Muscle layer of duodenum (tissue), 2 donors: ENCODE measurements at regions not wholly inside any gene's neighbourhood (a gene's known extent, or its start where the extent isn't known, plus 50 kb on each side); places are given as distances from the start of the nearest gene placed in this dataset.
"Not testable (repeated sequence)": the region's sequence is repeated elsewhere in the genome, so short reads cannot be mapped to it uniquely, and the experiment has no call there.

Experiments
- H3K27ac ChIP-seq: one replicate; pipeline ENCODE4 v1.7.0; 2013; ENCODE audit warnings: mild to moderate bottlenecking, low read length
- H3K27me3 ChIP-seq: one replicate; pipeline ENCODE4 v1.7.0; 2013; ENCODE audit warnings: low read depth, mild to moderate bottlenecking, control low read depth, low read length
- H3K36me3 ChIP-seq, 2 donors: one replicate each; pipeline ENCODE4 v1.7.0; 2013; ENCODE audit warnings: low read length in 2 of 2, control low read depth in 1 of 2, mild to moderate bottlenecking in 1 of 2; ENCODE audit not compliant: insufficient read depth in 2 of 2, control insufficient read depth in 1 of 2
- H3K4me1 ChIP-seq, 2 donors: one replicate each; pipeline ENCODE4 v1.7.0; 2013; ENCODE audit warnings: low read length in 2 of 2, mild to moderate bottlenecking in 2 of 2, control low read depth in 1 of 2, moderate library complexity in 1 of 2; ENCODE audit not compliant: insufficient read depth in 2 of 2, control insufficient read depth in 1 of 2
- H3K4me3 ChIP-seq, 2 donors: one replicate each; pipeline ENCODE4 v1.7.0; 2013; ENCODE audit warnings: low read length in 2 of 2, low read depth in 1 of 2, mild to moderate bottlenecking in 1 of 2
- H3K9me3 ChIP-seq, 2 donors: one replicate each; pipeline ENCODE4 v1.7.0; 2013; ENCODE audit warnings: low read length in 2 of 2, control low read depth in 1 of 2, mild to moderate bottlenecking in 1 of 2; ENCODE audit not compliant: control insufficient read depth in 1 of 2
- donor health status: healthy.

DNA sequence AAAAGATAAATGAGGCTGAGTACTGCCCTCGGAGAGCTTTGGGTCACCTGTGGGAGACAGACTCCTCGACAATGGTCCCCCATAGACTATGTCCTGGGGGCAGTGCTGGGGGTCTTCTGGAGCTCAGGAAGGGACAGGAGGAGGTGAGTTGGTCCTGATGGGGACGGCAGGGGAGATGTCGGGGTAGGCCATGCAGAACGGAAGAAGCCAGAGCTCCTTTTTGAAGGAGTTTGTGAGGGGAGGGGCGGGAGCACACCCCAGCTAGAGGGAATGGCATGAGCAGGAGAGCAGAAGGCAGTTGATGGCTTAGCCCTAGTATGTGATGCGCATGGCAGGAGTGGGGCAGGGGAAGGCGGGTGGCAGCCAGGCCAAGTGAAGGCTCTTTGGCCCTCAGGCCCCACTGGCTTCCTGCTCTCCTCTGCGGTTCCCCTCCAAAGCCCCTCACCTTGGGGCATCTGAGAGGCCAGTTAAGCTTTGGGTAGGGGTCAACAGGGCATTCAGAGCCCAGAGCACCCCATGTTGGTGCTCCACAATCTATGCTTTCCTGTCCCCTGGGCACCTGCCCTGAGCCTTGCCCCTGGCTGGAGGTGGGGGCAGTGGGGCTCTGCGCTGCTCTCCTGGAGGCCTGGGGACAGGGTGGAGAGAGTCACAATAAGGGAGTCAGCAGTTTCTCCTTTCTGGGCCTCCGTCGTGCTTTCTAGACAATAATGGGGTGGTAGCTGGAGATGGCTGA lies 179.3 kb downstream of the SMAD6 start:
- H3K4me3 ChIP-seq, result no peak overlapping the region
- H3K9me3 ChIP-seq, result no peaks in the 10 kb centered on the region
- peaks cover 4 to 44% of the 10 kb centered on the region in 2 donors for H3K4me1 ChIP-seq
- H3K27ac ChIP-seq, result no peak overlapping the region
- no peaks in the 10 kb centered on the region for H3K36me3 ChIP-seq
- no peaks in the 10 kb centered on the region for H3K27me3 ChIP-seq

DNA sequence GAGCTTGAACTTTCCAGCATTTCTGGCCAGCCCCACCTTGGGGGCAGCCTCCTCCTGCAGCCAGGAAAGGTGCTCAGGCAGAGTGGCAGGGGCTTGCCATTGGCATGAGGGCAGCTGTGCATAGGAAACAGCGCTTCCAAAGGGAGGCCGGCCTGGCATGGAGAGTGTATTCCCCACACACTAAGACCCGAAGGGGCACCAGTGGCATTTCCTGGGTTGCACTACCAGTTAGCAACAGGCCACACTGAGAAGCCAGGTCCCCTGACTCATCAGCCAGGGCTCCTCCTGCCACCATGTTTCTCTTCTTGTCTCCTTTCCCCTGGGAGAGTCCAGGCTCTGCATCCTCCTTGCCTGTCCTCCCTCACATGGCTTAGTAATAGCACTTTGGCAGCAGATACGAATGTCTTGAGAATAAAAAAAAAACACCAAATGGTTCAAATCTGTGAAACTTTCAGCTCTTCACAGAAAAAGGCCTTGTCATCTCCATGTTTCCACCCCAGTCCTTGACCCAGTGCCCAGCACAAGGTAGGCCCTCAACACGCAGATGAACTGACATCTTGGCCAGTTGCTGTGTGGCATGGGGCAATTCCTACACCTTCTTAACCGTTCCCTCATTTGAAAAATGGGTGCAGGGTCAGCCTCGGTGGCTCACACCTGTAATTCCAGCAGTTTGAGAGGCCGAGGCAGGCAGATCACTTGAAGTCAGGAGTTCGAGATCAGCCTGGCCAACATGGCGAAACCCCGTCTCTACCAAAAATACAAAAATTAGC lies 180.4 kb downstream of the SMAD6 start:
- Histone ChIP-seq H3K4me3 (no peak overlapping the region), H3K4me1 (peaks cover 4 to 42% of the 10 kb centered on the region in 2 donors), H3K36me3 (no peaks in the 10 kb centered on the region), H3K27me3 (no peaks in the 10 kb centered on the region), H3K9me3 (no peaks in the 10 kb centered on the region), H3K27ac (no peak overlapping the region)

DNA sequence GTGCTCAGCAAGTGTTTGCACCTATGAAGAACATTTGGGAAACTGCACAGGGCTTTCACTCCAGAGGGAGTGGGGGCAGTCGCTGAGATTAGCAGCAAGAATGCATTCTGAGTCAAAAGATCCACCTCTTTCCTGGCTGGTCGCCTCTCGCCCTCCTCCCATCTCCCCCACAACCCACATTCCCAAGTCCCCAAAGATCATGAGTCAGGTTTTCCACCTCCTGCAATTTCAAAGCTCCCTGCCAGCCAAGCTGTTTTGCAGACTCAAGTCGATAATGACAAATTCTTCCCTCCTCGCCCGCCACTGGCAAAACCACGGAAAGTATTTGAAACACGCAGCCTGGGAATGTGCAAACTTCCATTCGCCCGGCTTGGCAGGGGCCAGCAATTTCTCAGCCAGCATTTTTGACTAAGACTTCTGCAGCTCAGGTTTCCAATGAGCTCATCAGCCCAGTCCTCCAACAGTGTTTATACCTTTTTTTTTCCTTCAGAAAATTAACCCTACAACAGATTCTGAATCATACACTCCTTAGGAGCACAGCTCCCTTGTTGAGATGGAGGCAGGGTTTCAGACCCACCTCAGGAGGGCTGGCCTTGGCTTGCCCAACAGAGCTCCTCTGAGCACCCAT lies 181.4 kb downstream of the SMAD6 start:
- Histone ChIP-seq H3K27ac (no peak overlapping the region), H3K27me3 (no peaks in the 10 kb centered on the region), H3K4me1 (peaks cover 4 to 35% of the 10 kb centered on the region in 2 donors), H3K4me3 (no peak overlapping the region), H3K36me3 (no peaks in the 10 kb centered on the region), H3K9me3 (no peaks in the 10 kb centered on the region)

DNA sequence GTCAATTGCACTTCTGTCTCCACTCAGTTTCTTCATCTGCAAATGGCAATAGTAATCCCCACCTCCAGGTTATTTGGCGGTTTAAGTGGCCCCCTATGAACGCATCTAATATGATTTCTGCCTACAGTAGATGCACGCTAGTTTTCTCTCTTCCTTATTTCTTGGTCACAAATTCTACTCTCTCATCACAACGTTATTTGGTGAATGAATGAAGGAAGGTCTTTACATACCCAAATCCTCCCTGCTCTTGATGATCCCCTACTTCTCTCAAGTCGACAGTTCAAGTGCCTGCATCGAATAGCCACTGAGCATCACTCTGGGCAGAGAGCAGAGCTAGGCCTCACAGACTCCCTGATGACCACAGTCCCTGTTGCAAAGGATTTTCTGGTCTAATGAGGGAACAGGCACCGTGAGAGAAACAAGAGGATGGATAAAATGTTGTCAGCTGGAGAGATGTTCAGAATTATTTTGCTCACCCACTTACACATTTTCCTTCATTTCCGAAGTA lies 181.2 kb upstream of the SMAD3 start:
- Histone ChIP-seq H3K27ac (no peak overlapping the region), H3K4me1 (peaks cover 4 to 35% of the 10 kb centered on the region in 2 donors), H3K9me3 (no peaks in the 10 kb centered on the region)

DNA sequence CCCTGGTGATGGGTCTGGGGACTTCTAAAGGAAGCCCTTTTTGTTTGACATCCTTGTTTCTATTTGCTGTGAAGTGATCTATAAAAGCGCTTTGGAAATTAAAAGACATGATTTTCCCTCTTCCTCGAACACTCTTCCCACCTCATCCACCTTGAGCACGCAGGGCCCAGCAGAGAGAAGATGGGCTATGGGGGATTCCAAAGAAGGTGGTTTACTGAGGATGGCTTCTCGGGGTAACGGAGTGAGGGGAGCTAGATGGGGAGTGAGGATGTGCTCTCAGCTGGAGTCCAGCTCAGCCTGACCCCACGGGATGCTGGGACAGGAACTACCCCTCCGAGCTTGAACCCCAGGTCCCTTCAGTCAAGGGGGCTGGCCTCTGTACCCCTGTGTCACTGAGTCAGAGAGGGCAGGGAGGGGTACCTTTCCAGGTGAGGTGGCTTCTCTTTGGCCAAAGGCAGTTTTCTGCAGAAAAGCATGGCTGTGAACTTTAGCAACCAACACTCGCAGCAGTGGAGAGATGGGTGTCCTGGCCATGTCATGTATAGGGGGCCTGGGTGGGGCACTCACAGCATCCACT lies 180.7 kb upstream of the SMAD3 start:
- Histone ChIP-seq H3K27me3 (no peaks in the 10 kb centered on the region), H3K4me3 (no peak overlapping the region), H3K27ac (no peak overlapping the region)

More for the DNA sequence above, 181.2 kb upstream of the SMAD3 start:
- H3K36me3 ChIP-seq, result no peaks in the 10 kb centered on the region
- H3K4me3 ChIP-seq, result no peak overlapping the region
- H3K27me3 ChIP-seq, result no peaks in the 10 kb centered on the region

DNA sequence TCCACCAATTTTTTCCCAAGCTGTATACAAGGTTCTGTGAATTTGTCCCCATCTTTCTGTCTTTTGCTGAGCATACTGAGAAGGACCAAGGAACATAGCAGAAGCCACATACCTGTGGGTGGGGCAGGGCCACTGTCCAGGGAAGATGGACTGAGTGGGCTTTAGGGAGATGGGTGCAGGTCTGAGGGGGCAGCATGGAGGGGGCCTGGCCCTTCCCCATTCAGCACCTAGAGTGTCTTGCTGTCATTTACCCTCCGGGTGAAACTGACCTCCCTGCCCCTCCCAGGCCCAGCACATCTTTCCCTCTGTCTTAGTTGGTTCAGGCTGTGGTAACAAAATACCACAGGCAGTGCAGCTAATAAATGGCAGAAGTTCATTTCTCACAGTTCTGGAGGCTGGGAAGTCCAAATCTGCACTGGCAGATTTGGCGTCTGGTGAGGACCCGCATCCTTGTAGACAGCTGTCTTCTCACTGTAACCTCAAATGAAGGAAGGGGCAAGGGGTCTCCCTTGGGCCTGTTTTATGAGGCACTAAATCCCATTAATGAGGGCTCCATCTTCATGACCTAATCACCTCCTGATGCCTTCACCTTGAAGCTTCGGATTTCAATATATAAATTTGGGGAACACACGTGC lies 180.0 kb upstream of the SMAD3 start:
- Histone ChIP-seq H3K4me3 (no peak overlapping the region), H3K27me3 (no peaks in the 10 kb centered on the region), H3K27ac (no peak overlapping the region), H3K9me3 (no peaks in the 10 kb centered on the region), H3K4me1 (peaks cover 4 to 35% of the 10 kb centered on the region in 2 donors), H3K36me3 (no peaks in the 10 kb centered on the region)

More for the DNA sequence above, 180.7 kb upstream of the SMAD3 start:
- H3K4me1 ChIP-seq, result peaks cover 4 to 35% of the 10 kb centered on the region in 2 donors
- no peaks in the 10 kb centered on the region for H3K9me3 ChIP-seq
- no peaks in the 10 kb centered on the region for H3K36me3 ChIP-seq

DNA sequence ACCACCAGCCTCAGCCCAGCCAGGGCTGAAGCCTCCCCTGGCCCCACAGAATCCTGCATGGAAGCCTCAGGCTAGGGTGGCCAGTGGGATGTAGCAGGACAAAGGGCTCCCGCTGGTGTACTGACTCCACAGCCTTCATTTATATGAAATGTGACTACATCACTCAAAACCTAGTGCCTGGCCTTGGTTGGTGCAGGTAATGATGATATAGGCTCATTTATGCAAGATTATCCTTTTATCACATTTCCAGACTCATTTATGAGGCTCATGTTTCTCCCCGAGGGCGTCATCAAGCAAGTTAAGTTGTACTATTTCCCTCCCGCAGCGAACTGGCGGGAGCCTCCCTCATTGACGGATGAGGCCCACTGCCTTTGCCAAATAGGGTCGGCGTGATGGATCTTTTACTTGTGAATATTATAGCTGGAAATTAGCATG lies 179.1 kb upstream of the SMAD3 start:
- H3K4me3 ChIP-seq, result no peak overlapping the region
- no peaks in the 10 kb centered on the region for H3K27me3 ChIP-seq
- no peaks in the 10 kb centered on the region for H3K9me3 ChIP-seq
- H3K27ac ChIP-seq, result no peak overlapping the region
- peaks cover 4 to 35% of the 10 kb centered on the region in 2 donors for H3K4me1 ChIP-seq
- no peaks in the 10 kb centered on the region for H3K36me3 ChIP-seq

DNA sequence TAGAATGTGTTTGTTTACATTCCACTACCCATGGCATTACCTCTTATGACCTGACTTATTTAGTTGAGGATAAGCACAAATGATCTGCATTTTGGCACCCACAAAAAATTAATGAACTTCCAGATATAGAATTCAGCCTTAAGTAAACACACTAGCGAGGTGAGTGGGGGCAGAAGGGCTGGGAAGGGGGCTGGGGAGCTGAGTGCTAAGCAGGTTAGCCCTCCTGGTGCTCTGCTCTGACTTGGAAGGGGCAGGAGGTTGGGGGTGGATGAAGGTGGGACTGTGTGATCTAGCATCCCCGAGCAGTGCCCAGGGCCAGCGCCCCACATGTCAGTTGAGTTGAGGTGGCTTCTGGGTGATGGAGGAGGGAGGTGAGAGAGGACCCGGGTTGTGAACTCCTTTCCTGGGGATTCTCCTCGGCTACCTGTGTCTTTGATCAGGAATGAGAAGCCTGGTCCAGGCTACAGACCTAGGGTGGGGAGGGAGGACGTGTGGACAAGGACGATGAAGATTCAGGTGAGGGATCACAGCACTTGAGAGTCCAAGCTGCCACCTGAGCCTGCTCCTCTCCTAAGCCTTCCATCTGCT lies 178.6 kb upstream of the SMAD3 start:
- peaks cover 4 to 35% of the 10 kb centered on the region in 2 donors for H3K4me1 ChIP-seq
- no peak overlapping the region for H3K4me3 ChIP-seq
- H3K9me3 ChIP-seq, result no peaks in the 10 kb centered on the region
- no peak overlapping the region for H3K27ac ChIP-seq
- H3K27me3 ChIP-seq, result no peaks in the 10 kb centered on the region
- no peaks in the 10 kb centered on the region for H3K36me3 ChIP-seq

DNA sequence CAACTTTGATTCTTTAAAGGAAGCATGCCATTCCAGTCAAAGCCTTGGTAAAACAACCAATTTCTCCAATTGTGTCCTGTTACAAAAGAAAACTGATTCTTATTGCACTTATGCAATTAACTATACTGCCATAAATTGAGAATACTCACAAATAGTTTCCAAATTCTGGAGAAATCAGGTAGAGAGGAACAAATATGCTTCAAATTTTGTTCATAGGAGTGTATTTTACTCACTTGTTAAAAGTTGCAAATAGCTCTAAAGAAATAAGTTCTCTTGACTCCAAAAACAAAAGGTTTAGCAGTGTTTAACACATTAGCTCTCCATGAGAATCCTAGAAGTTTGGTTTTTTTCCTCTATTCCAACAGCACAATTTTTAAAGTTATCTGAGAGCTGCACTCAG lies 176.1 kb upstream of the SMAD3 start:
- not testable (repeated sequence) for H3K27me3 ChIP-seq, H3K27ac ChIP-seq, H3K36me3 ChIP-seq, H3K9me3 ChIP-seq, H3K4me3 ChIP-seq
- H3K4me1 ChIP-seq, result peaks cover 0 to 14% of the 10 kb centered on the region in 2 donors

DNA sequence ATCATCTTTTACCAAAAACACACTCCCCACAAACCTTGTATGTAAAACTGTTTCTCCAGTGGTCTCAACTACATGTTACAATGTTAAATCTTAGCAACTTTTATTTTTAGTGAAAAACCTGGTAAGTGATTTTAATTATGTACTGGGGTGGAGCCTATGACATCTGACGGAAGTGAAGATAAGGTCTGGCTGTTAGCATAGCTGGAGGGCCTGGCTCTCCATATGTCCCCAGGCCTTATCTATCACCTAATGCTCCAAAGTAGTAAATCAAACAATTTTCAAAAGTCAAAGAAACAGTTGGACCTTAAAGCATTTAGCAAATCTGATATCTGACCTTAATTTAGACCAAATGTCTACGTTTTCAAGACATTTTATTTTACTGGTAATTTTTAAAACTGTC lies 173.6 kb upstream of the SMAD3 start:
- Histone ChIP-seq H3K27ac (no peak overlapping the region), H3K36me3 (no peaks in the 10 kb centered on the region), H3K4me3 (no peak overlapping the region)

More for the DNA sequence above, 173.6 kb upstream of the SMAD3 start:
- Histone ChIP-seq H3K9me3 (no peaks in the 10 kb centered on the region), H3K4me1 (peaks cover 0 to 4% of the 10 kb centered on the region in 2 donors), H3K27me3 (no peaks in the 10 kb centered on the region)
